GM21619 (cell line): ENCODE measurements at regions not wholly inside any gene's neighbourhood (a gene's known extent, or its start where the extent isn't known, plus 50 kb on each side); places are given as distances from the start of the nearest gene placed in this dataset.
"Not testable (repeated sequence)": the region's sequence is repeated elsewhere in the genome, so short reads cannot be mapped to it uniquely, and the experiment has no call there.

Experiments used
- ATAC-seq: cut with Tn5 transposase; IDR thresholded peaks from one replicate; pipeline ENCODE4 v1.9.1; 2021; ENCODE audit not compliant: unreplicated experiment

DNA sequence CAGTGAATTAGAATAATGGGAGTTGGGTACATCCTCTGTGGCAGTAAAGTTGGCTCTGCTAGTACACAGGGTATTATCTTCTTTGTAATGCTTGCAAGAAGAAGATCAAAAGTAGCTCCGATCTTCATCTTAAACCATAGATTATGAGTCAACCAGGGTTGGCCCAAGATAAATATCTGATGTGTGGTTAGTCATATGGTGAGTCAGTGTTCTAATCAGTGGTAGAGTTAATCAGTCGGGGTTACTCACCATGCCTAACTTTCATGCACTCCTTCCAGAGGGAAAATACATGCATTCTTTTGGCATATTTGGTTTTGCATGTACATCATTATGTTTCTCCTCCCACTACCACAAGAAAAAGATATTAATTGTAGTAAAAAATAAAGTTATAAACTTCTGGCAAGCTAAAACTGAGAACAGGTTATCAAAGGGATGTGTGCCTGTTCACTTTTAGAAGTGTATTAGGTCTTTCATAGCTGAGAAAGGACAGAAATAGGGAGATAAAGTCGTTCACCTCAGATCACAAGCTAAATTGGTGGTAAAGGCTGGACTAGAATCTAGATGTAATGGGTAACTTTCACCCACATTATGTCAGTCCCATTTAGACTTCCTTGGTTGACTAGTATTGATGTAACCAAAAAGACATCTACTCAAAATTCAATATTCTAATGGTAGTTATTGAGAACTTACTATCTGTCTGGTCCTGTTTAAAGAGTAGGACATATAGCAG lies 684.4 kb downstream of the IRS1 start:
- ATAC-seq, result no peak

DNA sequence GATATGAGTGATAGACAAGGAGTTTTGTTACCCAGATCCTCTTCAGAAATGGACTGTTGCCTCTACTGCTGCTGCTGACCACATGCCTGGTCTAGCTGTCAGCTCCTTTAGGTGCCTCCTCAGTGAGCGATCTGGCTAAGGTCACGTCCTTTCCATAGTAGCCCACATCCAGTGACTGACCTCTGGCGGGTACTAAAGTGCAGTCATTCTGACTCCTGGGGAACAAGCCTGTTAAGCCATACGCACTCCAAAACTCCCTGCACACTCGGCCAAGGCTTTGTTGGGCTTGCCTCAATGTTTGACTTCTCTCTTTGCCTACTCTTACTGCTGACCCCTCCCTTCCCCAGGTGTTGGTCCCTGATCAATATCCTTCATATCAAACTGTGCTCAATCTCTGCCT lies 685.2 kb downstream of the IRS1 start:
- no peak for ATAC-seq

DNA sequence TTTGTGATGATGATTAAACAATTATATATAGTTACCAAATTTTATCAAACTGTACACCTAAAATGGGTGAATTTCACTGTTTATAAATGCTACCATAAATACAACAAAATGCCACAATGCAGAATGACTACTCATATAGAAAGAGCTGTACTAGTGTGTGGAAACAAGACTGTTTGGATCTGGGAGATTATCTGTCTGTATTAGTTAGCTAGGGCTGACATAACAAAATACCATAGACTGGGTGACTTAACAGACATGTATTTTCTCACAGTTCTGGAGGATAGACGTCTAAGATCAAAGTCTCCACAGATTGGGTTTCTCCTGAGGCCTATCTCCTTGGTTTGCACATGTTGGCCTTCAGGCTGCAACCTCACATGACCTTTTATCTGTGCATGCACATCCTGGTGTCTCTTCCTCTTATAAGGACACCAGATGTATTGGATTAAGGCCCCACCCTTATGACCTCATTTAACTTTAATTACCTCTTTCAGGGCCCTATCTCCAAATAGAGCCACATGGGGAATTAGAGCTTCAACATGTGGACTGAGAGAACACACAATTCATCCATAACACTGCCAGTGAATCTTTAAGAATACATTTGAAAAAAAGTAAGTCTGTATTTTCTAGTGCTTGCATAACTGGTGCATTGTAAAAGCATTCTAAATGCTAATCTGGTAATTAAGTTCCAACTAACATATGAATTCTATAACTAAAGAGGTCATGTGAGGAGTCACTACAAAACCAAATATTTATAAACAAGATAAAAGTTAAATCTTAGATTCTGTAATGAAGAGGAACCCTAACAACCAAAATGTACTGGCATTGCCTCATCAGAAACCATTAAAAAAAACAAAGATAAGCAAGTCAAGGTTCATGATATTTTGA lies 699.6 kb downstream of the NYAP2 start:
- ATAC-seq, result no peak

DNA sequence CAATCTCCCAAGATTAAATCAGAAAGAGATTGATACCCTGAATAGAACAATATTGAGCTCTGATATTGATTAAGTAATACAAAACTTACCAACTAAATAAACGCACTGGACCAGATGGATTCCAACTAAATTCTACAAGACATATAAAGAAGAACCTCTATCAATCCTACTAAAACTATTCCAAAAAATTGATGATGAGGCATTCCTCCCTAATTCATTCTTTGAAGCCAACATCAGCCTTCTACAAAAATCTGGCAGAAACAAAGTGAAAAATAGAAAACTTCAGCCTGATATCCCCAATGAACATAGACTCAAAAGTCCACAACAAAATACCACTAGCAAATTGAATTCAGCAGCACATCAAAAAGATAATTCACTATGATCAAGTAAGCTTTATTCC lies 695.5 kb downstream of the NYAP2 start:
- ATAC-seq, result no peak

DNA sequence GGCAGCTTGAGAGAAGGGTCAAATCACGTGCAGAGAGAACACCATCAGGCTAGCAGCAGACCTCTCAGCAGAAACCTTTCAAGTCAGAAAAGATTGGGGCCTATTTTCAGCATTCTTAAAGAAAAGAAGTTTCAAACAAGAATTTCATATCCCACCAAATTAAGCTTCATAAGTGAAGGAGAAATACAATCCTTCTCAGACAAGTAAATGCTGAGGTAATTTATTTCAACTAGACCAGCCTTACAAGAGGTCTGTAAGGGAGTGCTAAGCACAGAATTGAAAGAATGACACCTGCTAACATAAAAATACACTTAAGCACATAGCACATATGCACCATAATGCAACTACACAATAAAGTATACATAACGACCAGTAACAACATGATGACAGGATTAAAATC lies 693.9 kb downstream of the NYAP2 start:
- no peak for ATAC-seq

DNA sequence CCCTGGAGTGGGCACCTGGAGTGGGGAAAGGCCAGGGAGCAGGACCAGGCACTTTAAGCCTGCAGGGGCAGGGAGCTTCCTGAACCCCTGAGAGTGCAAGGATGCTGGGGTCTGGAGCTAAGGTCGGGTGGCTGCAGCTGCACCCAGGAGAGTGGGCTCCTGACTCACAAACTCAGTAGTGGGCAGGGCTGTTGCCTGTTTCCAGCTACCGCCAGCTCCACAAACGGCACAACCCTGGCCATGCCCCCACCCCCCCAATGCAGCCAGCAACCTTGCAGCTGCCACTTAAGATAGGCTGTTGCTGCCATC lies 688.8 kb downstream of the NYAP2 start:
- no peak for ATAC-seq

DNA sequence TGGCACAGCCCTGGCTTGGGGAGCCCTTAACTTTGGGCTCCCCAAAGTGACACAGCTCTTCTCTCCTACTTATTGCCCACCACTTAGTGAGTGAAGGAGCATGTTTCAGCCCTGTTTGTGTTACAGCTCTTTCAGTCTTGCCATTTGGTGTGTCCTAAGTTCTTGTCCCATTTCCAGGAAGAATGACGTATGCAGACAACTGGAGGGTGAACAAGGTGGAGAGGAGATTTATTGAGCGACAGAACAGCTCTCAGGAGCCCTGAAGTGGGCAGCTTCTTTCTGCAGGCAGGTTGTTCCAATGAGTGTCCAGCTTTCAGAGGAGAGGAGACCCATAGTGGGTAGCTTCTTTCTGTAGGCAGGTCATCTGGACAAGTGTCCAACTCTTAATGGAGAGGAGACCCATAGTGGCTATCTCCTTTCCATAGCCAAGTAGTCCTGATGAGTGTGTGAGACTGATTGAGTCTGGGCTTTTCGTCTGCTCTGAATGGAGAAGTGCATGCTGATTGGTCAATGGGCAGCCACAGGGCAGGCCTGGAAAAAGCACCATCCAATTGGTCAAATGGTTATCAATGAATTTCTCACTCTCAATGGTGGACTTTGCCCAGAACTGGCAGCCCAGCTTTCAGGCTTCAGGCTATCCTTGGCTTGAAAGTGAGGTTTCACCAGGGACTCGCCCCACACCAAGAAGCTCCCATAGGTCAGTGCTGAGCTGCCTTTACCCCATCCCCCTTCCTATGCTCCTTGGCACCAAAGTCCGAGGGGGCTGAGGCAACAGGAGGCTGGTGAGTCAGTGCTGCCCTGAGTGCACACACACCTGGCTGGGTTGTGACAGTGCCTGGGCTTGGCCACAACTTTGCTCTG lies 688.2 kb downstream of the NYAP2 start:
- no peak for ATAC-seq

DNA sequence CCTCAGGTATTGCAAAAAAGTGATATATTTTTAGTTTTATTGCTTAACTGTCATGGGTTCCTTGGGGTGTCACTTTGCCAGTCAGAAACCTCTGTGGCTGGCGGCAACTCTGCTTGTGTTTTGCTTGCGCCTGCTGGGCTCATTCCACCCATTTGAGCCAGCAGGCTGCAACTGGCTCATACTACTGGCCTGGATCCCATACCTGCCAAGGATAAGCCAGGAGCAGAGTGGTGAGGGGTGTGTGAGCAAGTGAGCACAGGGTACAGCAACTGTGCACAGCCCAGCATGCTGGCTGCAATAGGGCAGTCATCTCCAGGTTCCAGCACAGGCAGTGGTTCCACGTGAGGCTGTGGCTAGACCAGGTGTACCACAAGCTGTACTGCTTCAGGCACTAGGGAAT lies 687.5 kb downstream of the NYAP2 start:
- no peak for ATAC-seq

DNA sequence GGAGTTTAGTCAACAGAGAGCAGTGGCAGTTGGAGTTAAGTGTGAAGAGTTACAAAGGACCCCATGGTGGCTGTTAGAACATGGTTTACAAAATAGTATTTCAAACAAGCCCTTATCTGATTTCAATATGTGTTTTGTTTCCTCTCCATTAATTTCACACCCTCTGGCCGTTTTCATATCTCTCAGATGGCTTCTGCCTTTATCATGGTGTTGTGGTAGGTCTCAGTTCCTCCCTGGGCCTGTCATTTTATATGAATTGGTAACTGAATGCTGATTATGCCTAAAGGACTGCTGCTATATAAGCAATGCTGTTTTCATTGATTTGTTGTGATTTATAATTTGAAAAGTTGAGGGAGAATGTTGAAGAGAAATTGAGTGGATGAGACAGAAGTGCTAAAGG lies 686.7 kb downstream of the NYAP2 start:
- ATAC-seq, result no peak

DNA sequence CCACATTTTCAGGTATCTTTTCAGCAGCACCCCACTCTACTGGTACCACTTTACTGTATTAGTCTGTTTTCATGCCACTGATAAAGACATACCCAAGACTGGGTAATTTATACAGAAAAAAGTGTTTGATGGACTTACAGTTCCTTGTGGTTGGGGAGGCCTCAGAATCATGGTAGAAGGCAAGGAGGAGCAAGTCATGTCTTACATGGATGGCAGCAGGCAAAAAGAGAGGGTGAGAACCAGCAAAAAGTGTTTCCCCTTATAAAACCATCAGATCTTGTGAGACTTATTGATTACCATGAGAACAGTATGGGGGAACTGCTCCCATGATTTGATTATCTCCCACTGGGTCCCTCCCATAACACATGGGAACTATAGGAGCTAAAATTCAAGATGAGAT lies 685.9 kb downstream of the NYAP2 start:
- not testable (repeated sequence) for ATAC-seq

DNA sequence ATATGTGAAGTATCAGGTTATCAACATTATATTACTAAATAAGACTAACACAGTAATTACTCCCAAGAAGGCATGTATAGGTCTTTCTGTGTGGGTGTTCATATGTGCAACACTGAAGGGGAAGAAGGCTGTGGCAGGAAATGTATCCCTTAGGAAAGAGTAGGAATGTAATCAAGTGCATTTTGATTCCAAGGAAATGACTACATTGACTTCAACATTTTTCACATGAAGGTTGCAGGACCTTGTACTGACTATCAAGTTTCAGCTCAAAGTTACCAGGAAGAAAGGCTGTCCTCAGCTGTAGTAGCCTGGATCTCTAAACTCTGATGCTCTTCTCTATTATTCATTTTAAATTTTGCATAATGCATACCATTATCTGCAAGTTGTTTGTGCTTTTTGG lies 680.8 kb downstream of the NYAP2 start:
- no peak for ATAC-seq

DNA sequence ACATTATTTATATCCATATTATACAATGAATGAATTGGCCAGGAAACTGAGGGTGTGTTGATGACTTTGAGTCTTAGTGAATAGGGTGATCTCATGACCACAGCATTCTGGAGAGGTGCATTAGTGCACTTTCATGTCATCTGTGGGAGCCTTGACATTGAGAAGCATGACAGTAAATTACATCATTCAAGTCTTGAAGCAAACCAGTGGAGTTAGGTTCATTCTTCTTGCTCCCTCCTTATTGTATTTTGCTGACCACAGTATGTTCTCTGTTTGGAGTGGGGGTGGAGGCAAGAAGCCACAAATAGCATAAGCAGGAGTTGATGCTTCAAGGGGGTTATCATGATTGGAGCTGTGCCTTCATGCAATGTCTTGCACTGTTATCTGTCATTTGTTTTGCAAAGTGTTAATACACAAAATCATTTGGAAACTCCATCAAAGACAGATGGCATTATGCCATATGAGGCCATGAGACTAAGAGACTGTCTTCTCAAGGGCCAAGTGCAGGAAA lies 680.2 kb downstream of the NYAP2 start:
- no peak for ATAC-seq

DNA sequence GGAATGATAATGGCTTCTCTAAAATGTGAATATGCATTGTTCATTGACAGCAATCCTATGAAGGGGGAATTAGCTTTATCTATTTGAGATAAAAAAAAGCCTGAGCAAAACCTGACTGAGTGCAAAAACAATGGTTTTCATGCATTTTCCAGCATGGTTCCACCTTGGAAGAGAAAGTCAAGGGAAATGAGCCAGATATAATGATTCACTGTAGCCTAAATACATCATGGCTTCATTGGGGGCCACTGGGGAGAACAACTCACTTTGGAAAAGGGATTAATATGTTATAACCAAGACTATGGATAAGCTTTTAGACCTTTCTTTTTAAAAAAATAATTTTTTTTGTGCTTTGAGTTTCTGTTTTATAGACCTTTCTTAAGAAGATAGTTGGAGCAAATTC lies 679.7 kb downstream of the NYAP2 start:
- ATAC-seq, result no peak

DNA sequence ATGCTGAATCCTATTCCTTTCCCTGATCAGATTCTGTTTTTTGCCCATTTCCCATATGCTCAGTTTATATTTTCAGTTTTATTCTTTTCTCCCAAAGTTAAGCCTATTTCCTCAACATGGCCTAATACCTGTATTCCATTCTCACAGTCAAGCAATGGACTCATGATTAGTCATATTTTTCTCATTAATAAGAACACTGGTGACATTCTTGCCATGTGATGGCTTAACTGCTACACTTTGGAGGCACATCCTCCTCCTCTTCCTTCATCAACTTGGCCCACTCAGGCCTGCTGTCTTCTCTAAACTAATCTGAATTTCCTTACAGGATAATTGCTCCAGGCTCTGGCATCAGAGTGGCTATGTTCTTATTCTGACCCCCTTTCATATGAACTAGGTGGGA lies 679.2 kb downstream of the NYAP2 start:
- ATAC-seq, result no peak

DNA sequence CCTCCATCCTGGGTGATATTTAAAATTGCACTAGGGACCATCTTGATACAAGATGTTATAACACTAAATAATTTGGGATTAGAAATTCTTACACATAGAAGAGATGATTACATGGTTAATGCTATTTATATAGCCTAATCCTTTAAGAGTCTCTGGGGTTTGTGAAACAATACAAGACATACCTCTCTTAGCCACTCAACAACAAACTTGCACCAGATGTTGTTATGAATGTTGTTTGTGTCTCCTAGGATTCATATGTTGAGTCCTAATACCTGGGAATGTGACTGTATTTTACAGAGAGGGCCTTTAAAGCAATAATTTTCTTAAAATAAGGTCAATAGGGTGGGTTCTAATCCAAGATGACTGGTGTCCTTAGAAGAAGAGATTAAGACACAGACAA lies 678.3 kb downstream of the NYAP2 start:
- ATAC-seq, result no peak

DNA sequence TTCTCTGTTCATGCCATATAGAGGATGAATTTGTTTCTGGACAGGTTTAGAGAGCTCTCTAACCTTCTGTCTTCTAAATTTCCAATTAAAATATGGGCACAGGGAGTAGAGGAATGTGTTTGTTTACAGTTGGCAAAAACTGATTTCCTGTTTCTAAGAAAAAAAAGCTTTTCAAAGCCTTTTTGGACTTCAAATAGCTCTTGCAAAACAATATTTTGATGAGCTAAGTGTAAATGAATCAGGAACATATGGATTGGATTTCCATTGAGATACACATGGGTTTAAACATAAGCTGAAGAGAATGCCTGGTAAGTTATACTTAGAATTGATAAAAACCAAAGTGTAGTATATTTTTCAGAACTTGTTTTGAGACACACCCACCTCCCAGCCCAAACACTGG lies 677.5 kb downstream of the NYAP2 start:
- no peak for ATAC-seq

DNA sequence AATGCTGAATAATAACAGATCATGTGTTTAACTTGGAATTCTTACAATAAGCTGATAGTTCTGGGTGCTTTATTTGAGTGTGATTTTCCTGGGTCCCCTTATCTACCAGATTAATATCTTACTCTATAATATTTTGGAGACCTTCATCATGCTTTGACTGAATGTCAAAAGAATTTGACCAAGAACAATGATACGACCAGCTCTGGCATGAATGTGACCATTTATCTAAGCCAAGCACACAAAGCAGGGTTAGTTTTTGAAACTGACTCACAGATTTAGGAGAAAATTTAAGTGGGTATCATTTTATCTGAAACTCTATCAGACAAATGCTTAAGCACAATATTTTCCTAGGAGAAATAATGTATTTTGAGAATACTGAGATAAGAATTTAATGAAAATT lies 677.0 kb downstream of the NYAP2 start:
- no peak for ATAC-seq

DNA sequence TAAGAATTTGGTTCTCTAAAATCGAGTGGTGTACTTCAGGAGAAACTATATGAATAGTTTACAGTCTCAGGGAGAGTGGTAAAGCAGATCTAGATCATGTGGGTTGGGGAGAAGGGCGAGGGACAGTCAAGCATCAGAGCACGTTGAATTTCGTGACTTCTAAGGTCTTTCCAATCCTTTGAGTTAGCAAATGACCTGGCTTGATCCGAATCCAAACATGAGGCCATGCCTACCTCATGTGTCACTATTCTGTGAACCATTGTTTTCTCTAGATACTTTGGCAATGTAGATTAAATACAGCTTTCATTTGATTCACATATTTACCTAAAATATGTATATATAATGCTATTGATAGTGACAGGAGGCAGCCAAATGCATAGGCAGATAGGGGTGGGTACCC lies 674.9 kb downstream of the NYAP2 start:
- ATAC-seq, result no peak

DNA sequence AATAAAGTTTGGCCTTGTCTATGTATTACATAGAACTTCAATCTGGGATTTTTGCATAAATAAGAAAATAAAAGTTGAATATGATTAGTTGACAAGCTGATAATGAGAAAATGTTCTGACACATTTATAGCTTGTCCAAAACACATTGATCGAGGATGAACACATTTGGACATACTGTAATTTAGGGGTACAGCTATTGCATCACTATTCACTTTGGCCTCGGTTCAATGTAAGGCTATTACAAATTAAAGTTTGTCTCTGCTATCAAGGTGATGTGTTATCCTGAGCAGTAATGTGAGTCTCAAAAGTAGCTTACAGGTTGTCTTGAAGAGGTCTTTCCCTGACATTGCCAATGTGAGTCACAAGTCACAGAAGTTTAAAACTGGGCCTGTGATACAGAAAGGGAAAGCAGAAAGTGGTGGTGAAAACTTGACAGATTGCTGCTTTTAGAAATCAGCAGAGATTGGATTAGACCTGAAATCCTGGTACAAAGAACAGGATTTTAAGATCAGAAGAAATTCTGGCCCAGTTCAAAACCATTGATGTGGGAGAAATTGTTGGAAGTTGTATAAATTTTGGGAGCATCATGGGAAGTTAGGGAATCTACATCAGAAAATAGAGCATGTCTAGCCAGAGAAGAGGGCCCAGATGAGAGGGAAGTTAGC lies 674.1 kb downstream of the NYAP2 start:
- ATAC-seq, result no peak

DNA sequence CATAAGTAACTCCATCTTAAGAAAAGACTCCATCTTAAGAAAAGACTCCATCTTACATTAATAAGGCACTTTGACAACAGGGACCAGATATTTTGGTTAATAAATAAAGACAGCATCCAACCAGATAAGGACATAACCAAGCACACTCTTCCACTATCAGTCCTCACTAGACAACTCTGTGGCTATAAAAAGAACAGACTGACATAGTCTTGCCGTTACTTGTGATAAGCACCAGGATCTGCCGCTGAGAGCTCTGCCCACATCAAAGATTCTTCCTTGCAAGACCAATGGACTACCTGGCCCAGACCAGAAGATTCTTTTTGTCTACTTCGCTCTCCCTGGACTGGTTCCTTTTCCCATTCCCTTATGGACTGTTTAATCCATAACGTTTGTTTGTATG lies 667.4 kb downstream of the NYAP2 start:
- ATAC-seq, result no peak

DNA sequence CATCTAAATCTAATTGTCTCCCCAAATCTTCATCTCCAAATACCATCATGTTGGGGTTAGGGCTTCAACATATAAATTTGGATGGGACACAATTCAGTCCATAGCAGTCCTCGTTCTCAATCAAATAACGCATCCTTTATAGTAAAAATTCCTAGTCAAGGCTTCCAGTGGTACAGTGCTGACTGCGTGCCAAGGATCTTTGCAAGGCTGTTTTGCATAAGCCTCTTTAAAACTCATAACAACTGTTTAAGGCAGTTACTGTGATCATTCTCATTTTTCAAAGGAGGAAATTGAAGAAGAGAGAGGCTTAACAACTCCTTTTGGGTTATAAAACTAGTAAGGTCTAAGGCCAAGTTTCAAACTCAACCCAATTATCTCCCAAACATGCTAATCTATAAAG lies 666.9 kb downstream of the NYAP2 start:
- no peak for ATAC-seq
